Kidney (tissue), 13 donors: ENCODE measurements at regions not wholly inside any gene's neighbourhood (a gene's known extent, or its start where the extent isn't known, plus 50 kb on each side); places are given as distances from the start of the nearest gene placed in this dataset.

Experiments
- DNase-seq, 5 donors: peaks; one replicate each; pipeline ENCODE4 v3.0.0-alpha.2; 2013 to 2020
- FAIRE-seq: peaks from 2 replicates; lab custom pipeline; 2012; peaks lifted over from hg19 to GRCh38; lab: Jason Lieb, UNC
- H3K27ac ChIP-seq, 2 donors: one replicate each; pipeline ENCODE4 v1.7.0; 2013; ENCODE audit warnings: low read depth in 2 of 2, low read length in 2 of 2, inconsistent platforms in 1 of 2
- H3K27me3 ChIP-seq: one replicate; pipeline ENCODE4 v1.7.1; 2013; ENCODE audit warnings: low read length, inconsistent platforms; ENCODE audit not compliant: control insufficient read depth, insufficient read depth
- H3K36me3 ChIP-seq, 3 donors: one replicate each; pipeline versions ENCODE4 v1.7.0 to v1.7.1; 2013; ENCODE audit warnings: low read length in 3 of 3, control low read depth in 1 of 3, inconsistent platforms in 1 of 3; ENCODE audit not compliant: insufficient read depth in 3 of 3, control insufficient read depth in 2 of 3
- H3K4me1 ChIP-seq, 3 donors: one replicate each; pipeline versions ENCODE4 v1.7.0 to v1.7.1; 2013; ENCODE audit warnings: low read length in 3 of 3, inconsistent platforms in 1 of 3, low read depth in 1 of 3; ENCODE audit not compliant: control insufficient read depth in 2 of 3, insufficient read depth in 2 of 3
- H3K4me3 ChIP-seq, 3 donors: one replicate each; pipeline versions ENCODE4 v1.7.0 to v1.8.1; 2013; ENCODE audit warnings: low read length in 3 of 3, control low read depth in 1 of 3, inconsistent platforms in 1 of 3
- H3K9ac ChIP-seq, 3 donors: one replicate each; pipeline versions ENCODE4 v1.7.0 to v1.7.1; 2013; ENCODE audit warnings: low read length in 3 of 3, control low read depth in 1 of 3, inconsistent platforms in 1 of 3
- H3K9me3 ChIP-seq, 3 donors: one replicate each; pipeline versions ENCODE4 v1.7.0 to v1.7.1; 2013; ENCODE audit warnings: low read length in 3 of 3, control low read depth in 1 of 3, inconsistent platforms in 1 of 3; ENCODE audit not compliant: control insufficient read depth in 2 of 3, insufficient read depth in 1 of 3
- intact Hi-C: fragments of 100-400 bp; cut with DNase I; formaldehyde crosslinking; loops from one replicate; pipeline ENCODE4 v1.11.1; 2022
- TF ChIP-seq, protein P1 (sequence below): IDR thresholded peaks from 3 replicates; pipeline ENCODE4 v1.5.1; 2012; ENCODE audit warnings: mild to moderate bottlenecking, moderate library complexity, borderline replicate concordance; ENCODE audit not compliant: insufficient read depth; ENCODE audit errors: extremely low read depth
- donor health status: control.
- donor health status: control.
- donor health status: control.
- donor health status: control.
- donor health status: control.
- donor health status: DM: yes; HTN: yes; CAD: no.
- donor health status: Normal renal cell carcinoma (clear cell type).

DNA sequence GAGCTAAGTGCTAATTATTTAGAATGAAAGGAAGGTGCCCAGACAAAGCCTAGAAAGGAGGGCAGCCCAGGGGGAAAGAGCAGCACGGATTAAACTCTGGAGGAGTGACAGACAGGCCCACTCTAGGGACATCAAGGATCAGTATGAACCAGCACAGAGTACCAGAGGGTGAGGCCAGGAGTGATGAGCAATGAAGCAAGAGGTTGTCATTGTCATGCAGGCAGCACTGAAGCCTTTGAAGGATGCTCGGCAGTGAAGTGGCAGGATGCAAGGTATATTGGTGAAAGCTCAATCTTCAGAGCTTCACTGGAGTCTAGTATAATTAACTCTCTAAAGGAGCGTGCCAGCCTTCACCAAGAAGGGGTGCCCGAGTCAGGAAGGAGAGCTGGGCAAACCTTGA lies 112.0 kb upstream of the INHBA start:
- H3K36me3 ChIP-seq = no peaks in the 10 kb centered on the region
- intact Hi-C loops = no loop called here
- FAIRE-seq (no peak), DNase-seq (no peak)
- no peaks in the 10 kb centered on the region for H3K9me3 ChIP-seq
- H3K27me3 ChIP-seq = no peaks in the 10 kb centered on the region
- H3K4me1 ChIP-seq = no peaks in the 10 kb centered on the region
- no peak overlapping the region for H3K9ac ChIP-seq
- no peak overlapping the region for H3K4me3 ChIP-seq
- TF ChIP-seq, protein P1, sequence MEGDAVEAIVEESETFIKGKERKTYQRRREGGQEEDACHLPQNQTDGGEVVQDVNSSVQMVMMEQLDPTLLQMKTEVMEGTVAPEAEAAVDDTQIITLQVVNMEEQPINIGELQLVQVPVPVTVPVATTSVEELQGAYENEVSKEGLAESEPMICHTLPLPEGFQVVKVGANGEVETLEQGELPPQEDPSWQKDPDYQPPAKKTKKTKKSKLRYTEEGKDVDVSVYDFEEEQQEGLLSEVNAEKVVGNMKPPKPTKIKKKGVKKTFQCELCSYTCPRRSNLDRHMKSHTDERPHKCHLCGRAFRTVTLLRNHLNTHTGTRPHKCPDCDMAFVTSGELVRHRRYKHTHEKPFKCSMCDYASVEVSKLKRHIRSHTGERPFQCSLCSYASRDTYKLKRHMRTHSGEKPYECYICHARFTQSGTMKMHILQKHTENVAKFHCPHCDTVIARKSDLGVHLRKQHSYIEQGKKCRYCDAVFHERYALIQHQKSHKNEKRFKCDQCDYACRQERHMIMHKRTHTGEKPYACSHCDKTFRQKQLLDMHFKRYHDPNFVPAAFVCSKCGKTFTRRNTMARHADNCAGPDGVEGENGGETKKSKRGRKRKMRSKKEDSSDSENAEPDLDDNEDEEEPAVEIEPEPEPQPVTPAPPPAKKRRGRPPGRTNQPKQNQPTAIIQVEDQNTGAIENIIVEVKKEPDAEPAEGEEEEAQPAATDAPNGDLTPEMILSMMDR = no peak
- no peak overlapping the region for H3K27ac ChIP-seq

- FAIRE-seq = no peak
- Histone ChIP-seq H3K4me1 (no peaks in the 10 kb centered on the region), H3K9me3 (no peaks in the 10 kb centered on the region)
Observed at GRCh38 chr7:41813286-41813685, 110.4 kb upstream of the INHBA start.

DNA sequence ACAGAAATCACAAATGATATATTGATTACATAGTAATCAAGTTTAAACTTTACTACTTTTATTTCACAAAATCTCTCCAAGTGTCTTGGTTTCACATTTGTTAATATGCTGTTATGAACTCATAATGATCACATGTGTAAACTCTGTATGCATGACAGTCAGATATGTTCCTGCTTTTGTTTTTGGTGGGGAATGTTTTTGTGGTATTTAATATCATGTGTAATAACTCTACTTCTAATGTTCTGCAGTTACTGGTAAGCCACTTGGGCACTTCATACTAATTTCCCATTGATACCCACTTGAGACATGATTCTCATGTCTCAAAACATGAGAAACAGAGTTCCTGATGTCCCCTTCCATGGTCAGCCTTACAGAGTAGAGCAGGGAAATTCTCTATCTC lies 109.1 kb upstream of the INHBA start:
- no peak overlapping the region for H3K4me3 ChIP-seq
- no peak overlapping the region for H3K9ac ChIP-seq
- H3K27ac ChIP-seq = no peak overlapping the region
- H3K9me3 ChIP-seq = no peaks in the 10 kb centered on the region
- TF ChIP-seq, protein P1 = no peak
- intact Hi-C loops = no loop called here
- H3K27me3 ChIP-seq = no peaks in the 10 kb centered on the region
- DNase-seq (no peak), FAIRE-seq (no peak)
- H3K4me1 ChIP-seq = no peaks in the 10 kb centered on the region
- H3K36me3 ChIP-seq = no peaks in the 10 kb centered on the region

More at GRCh38 chr7:41813286-41813685, 110.4 kb upstream of the INHBA start:
- DNase-seq = no peak
- intact Hi-C loops = no loop called here
- Histone ChIP-seq H3K36me3 (no peaks in the 10 kb centered on the region), H3K9ac (no peak overlapping the region), H3K27ac (no peak overlapping the region), H3K27me3 (no peaks in the 10 kb centered on the region), H3K4me3 (no peak overlapping the region)
- TF ChIP-seq, protein P1 = no peak

DNA sequence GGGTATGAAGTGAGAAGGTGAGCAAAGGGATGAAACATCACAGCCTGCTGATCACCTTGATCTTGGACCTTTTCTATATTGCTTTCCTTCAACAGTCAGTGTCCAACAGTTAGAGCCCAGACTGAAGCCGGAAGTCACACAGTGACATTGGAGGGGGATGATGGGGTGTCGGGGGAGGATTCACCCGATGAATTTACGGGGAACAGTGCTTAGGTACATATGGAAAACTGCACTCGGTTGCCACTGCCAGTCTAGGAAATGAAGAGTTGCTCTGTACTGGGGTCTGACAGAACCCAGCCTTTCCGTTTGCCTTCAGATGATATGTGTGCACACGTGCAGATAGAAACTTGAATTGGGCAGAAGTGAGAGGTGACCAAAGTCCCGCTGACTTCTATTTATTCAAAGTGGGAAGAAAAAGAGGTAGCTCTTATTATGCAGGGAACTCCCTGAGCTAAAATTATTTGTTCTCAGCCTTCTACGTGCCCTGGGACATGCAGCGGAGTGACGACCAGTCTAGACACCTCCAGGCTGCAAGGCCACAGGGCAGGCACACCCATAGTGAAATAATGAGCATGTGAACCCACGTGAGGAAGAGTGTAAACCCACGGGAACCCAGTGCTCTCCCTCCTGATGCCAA lies 107.2 kb upstream of the INHBA start:
- Histone ChIP-seq H3K9ac (no peak overlapping the region), H3K9me3 (no peaks in the 10 kb centered on the region), H3K4me1 (no peaks in the 10 kb centered on the region), H3K4me3 (no peak overlapping the region), H3K27ac (no peak overlapping the region), H3K36me3 (no peaks in the 10 kb centered on the region), H3K27me3 (no peaks in the 10 kb centered on the region)
- TF ChIP-seq, protein P1 = no peak
- FAIRE-seq (no peak), DNase-seq (no peak)
- intact Hi-C loops = no loop called here
